GM11168 (cell line): ENCODE measurements at regions not wholly inside any gene's neighbourhood (a gene's known extent, or its start where the extent isn't known, plus 50 kb on each side); places are given as distances from the start of the nearest gene placed in this dataset.

Experiments
- in situ Hi-C: fragments of 300-500 bp; cut with MboI; formaldehyde crosslinking; loops from one replicate; pipeline ENCODE4 v1.12.0; 2022; ENCODE audit warnings: low sequenced_read_pairs; ENCODE audit not compliant: unreplicated experiment

DNA sequence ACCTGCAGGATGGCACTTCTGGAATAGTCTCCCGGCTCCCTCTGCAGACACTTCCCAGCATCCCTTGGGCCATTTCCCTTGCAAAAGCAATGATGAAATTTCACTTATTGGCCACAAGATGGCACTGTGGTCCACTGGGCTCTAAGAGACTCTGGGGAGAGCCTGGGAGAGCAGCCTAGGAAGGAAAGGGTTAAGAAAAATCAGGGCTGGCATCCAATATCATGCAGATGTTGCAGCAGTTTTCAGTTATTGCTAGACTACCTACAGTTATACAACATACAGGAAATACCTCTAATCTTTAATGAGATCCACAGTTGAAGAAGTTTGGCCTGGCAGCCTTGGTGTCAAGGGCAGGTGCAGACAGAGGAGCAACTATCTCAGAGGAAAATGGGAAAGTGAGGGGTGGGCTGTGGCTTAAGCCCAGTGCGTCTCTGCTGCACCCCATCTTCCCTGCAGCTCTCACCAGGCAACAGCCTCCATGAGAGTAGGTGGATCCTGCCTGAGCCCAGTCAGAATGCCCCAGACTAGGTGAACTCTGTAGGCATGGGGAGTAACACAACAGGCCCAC lies 100.2 kb upstream of the PRSS58 start:
- in situ Hi-C loops, result no loop called here

DNA sequence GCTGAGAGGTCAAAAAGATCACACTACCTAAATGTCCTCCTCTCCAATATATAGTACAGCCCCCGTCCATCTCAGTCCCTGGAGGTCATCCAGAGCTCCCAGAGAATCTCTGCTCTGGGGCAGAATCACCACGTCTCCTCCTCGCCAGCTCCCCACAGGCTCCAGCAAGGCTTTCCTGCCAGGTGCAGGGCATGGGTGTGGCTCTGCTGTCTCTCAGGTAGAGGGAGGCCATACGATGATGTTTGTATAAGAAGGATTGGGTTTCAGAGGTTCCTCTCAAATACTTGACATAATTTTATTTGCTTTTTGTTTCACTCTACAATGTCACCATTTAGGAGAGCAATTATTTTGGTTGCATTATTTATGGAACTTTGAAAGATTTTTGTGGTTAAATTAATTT lies 98.3 kb upstream of the PRSS58 start:
- in situ Hi-C loops, result no loop called here

DNA sequence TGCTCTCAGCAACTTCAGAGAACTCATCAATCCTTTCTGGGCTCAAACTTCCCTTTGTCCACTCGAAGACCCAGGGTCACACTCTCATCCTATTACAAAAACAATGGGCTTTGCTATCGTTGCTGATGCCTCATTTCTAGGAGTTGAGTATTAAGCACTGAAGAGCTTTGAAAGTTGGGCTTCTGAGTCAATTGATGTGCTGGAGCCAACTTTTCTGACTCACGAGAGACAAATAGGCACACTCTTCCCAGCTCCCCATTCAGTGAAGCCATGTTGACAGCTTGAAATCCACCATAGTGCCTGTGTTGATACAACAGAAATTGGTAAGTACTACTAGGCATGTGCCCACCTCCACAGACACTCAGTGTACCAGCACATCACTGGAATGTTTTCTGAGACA lies 97.5 kb upstream of the PRSS58 start:
- in situ Hi-C loops, result no loop called here

DNA sequence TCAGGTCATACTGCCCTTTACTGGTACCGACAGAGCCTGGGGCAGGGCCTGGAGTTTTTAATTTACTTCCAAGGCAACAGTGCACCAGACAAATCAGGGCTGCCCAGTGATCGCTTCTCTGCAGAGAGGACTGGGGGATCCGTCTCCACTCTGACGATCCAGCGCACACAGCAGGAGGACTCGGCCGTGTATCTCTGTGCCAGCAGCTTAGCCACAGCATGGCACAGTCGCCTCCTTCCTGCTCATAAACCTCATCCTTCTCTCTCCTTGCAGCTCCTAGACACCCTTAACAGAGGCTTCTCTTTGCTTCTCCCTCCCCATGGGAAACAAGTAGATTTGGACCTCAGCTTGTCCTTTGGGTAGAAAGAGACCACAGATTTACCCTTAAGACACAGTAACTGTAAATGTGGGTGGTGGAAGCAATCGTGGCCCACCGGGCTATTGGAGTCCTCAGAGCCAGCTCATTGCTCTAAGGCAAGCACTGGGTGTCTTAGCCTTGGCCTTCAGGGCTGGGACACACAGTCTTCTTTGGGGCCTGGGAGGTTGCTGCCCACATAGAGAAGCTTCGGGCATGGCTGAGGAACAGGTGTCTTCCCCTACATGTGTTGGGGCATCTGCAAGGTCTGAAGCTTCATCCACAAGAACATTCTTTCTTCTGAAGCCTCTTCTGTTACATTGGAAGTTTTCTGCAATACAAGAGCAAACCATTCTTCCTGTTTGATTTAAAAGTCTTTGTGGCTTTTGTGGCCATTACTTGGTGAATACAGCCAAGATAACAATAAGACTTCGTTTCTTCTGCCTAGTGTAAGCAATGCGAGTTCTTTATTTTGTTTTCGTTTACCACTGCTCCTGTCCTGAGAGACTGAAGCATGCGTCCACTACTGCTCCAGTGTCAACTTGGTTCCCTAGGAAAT lies 95.5 kb upstream of the PRSS58 start:
- in situ Hi-C loops, result no loop called here

DNA sequence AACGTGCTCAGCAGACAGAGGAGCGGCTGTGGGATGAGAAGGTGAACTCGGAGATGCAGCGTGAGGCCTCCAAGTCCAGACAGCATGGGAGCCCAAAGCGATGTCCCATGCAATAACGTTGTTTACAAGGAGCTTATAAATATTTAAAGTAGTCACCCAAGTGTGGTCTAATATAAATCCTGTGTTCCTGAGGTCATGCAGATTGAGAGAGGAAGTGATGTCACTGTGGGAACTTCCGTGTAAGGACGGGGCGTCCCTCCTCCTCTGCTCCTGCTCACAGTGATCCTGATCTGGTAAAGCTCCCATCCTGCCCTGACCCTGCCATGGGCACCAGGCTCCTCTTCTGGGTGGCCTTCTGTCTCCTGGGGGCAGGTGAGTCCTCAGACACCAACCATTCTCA lies 94.7 kb upstream of the PRSS58 start:
- in situ Hi-C loops, result no loop called here

DNA sequence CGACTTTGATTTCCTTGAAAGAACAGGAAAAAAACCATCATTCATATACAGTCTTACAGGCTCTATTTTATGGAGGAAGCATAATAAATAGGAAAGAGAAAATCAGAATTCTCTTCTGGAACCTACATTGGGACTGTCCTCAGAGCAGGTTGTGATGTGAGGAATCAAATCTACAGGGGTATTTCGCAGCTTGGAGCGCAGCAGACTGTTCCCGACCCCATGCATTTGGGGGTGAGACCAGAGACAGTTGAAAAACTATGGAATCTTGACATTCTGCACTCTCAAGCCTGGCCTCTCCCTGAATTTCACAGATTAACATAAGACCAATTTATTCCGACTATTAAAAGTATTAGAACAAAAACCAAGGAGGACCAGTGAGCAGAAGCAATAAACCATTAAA lies 93.3 kb upstream of the PRSS58 start:
- in situ Hi-C loops, result no loop called here

DNA sequence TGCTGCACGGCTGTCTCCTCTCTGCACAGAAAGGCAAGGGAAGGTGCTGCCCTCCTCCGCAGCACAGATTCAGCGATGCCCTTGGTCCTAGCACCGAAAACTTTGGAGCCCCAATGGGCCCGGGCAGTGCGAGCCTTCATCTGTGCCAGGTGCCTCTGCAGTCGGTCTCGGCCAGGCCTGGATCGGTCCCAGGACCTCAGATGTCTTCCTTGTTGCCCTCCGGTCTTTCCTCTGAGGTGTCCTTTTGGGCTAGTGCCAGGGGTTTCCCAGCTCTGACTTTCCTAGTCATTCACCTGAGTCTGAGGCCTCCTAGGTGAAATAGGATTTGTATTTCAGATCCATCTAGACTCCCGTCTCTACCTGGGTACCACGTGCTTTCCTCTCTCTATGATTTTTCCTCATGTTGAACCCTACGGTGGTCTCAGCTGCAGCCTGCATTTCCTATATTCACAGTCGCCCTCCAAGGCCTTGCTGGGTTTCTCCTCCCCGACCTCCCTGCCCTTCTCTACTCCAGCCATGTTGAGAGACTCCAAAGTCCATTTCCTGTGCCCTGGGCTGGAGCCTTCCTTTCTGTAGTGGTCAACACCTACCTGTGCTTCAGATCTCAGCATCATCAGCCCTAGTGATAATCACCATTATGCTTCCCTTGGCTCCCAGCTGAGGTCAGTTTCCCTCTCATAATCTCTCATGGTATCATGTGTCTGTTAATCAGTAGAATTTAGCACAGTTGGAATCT lies 92.0 kb upstream of the PRSS58 start:
- in situ Hi-C loops, result no loop called here

DNA sequence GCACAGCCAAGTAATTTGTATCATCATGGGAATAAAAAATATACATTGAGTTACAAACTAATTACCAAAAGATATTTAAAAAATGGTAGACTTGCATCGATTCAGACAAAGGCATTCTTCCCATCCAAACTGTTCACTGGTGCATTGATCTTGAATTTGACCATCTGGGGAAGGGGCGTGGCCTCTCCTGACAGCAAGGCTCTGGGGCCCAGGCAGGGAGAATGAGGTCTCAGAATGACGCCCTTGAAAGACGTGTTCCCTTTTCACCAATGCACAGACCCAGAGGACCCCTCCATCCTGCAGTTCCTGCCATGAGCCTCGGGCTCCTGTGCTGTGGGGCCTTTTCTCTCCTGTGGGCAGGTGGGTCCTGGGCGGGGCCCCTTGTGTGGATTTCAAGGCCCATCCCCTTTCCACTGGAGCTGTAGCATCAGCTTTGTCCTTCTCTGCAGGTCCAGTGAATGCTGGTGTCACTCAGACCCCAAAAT lies 91.1 kb upstream of the PRSS58 start:
- in situ Hi-C loops, result no loop called here

DNA sequence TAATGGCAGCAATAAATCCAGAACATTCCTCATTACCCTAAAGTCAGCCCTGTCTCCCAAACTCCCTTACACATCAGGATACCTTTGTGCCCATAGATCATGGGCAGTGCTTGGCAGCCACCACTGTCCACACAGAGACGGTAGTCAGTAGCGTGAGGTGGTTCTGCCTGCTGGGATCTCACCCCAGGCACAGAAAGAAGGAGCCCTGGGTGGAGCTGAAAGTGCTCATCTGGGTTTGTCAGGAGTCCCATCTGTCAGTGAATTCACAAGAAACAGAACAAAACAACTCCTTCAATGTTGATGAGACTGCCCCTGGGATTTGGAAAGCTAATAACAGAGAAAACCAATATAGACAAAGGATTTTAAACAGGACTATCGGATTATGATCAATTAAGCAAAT lies 90.2 kb upstream of the PRSS58 start:
- in situ Hi-C loops, result no loop called here

DNA sequence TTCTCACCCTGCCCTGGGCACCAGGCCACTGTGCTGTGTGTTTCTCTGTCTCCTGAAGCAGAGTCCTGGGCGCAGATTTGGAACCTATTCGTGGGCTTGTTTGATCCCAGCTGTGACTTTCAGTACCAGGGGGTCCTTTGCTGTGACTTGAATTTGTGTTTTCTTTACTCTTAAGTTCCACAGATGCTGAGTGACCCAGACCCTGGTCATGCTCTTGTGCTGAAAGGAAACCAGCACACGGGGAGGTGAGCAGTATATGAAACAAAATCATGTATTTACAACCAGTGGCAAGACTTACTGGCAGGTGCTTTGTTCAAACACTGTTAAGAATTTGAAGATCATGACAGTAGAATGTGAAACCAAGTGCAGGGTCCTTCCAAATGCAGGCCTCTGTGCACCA lies 89.2 kb upstream of the PRSS58 start:
- in situ Hi-C loops, result no loop called here

DNA sequence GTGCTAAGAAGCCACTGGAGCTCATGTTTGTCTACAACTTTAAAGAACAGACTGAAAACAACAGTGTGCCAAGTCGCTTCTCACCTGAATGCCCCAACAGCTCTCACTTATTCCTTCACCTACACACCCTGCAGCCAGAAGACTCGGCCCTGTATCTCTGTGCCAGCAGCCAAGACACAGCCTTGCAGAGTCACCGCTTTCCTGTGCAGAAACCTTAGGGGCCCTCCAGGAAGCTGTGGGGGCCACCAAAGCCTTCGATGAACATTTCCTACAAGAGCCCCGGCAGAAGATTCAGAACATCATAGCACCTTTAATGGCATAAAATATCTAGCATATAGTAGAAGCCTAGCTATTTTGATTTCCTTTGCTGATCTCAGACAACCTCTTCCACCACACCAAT lies 88.0 kb upstream of the PRSS58 start:
- in situ Hi-C loops, result no loop called here

DNA sequence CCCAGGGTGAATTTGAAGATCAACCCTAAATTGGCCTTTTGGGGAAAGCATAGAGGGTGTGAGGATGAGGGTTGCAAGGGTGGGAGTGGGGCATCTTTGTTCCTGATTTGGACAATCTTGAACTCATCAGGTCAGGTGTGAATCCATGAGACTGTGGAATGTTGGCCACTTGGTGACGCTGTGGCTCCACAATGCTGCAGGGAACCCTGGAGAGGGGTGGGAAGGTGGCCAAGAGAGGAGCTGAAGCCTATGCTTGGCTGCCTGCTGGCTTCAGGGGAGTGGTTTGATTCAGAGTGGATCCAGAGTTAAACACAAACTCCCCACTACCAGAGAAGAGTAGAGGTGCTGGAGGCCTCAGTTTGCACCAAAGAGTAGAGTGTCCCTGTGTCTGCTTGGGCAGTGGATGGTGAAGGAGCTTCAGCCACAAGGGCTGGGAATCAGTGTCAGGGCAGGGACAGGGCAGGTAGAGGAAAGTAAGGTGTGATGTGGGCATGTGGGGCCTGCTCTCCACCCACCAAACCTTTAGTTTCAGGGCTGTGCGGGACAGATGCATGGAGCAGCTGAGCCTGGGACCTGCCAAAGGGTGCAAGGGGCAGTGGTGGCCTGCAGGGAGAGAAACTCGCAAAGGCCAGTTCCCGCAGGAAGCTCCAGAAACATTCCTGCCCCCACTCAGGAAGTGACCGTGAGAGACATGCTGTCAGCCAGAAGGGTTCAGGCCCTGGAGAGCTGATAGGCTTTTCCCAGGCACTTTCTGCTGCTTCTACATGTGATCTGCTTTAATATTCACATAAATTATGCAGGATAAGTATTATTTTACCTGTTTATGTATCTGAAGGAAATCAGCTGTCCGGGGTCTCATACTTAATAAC lies 81.0 kb upstream of the PRSS58 start:
- in situ Hi-C loops, result no loop called here

DNA sequence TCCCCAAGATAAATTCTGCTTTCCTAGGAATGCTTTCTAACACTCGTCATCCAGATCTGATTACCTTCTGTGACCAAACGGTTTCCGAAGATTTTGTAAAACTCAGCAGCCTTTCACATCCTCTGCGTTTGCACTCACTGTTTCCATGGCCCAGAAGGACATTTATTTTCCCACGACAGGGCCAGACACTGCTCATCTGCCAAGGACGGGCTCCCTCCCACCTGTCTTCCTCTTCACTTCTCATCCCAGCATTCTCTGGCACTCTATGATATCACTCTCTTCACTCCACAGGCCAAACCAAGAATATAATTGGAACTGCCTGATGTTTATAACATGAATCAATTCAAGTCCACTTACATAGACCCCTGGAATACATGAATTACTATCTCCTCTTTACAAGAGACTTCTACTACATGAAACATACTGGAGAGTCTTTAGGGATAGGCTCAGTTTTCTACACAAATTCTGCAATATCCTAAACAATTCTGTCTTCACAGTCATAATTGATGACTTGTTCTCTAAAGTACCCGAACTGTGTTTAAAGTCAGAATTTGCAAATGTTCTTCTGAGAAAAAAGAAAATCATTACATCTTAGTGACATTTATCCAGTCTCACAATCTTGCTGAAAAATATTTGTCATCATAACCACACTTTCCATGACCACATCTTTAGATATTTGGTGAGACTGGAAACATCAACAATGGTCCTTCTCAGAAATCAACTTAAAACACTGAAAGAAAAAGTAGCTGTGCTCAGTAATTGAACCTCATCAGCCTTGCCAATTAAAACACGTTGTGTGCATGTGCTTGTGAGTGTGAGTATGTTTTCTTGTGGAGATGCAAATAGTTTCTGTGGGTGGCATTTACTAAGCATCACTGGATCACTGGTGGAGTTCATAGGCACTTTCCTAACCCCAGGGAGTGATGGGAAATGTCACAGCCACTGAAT lies 79.5 kb upstream of the PRSS58 start:
- in situ Hi-C loops, result no loop called here

DNA sequence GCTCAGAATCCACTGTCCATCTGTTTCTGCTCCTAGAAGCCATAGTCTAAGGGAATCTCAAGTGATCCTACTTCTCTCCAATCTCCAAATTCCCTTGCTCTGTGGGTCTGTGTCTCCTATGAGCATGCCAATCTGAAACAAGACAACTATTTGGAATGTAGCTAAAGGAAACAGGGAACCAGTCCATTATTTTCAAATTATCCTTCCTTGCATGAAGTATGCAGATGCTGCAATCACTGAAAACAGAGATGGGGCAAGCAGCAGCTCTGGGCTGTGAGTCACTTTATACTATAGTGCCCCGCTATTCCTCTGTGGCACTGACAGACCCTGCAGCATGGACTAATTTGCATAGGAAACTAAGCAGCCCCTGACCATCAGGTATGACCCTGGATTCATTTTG lies 76.9 kb upstream of the PRSS58 start:
- in situ Hi-C loops, result no loop called here

DNA sequence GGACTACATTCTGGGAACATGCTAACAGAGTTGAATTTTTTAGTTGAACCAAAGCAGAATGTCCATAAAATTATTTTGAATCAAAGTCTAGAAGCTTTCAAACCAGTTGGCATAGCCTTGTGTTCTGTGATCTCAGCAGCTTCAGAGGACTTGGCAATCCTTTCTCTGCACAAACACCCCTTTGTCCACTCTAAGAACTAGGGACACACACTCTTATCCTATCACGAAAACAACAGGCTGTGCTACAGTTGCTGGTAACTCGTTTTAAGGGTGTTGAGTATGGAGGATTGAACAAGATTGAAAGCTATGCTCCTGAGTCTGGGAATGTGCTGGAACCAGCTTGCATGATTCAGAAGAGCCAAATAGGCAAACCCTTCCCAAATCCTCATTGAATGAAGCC lies 76.4 kb upstream of the PRSS58 start:
- in situ Hi-C loops, result no loop called here

DNA sequence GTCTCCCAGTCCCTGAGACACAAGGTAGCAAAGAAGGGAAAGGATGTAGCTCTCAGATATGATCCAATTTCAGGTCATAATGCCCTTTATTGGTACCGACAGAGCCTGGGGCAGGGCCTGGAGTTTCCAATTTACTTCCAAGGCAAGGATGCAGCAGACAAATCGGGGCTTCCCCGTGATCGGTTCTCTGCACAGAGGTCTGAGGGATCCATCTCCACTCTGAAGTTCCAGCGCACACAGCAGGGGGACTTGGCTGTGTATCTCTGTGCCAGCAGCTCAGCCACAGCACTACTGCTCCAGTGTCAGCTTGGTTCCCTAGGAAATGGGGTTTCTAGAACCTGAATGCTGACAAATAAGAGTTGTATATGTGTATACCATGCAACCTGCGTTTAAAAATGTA lies 74.6 kb upstream of the PRSS58 start:
- in situ Hi-C loops, result no loop called here

DNA sequence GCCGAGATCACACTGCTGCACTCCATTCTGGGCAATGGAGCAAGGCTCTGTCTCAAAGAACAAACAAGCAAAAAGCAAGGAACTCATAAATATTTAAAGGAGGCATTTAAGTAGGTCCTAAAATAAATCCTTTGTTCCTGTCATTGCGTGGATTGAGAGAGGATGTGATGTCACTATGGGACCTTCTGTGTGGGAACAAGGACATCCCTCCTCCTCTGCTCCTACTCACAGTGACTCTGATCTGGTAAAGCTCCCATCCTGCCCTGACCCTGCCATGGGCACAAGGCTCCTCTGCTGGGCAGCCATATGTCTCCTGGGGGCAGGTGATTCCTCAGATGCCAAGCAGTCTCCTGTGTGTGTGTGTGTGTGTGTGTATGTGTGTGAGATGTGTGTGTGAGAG lies 74.1 kb upstream of the PRSS58 start:
- in situ Hi-C loops, result no loop called here

DNA sequence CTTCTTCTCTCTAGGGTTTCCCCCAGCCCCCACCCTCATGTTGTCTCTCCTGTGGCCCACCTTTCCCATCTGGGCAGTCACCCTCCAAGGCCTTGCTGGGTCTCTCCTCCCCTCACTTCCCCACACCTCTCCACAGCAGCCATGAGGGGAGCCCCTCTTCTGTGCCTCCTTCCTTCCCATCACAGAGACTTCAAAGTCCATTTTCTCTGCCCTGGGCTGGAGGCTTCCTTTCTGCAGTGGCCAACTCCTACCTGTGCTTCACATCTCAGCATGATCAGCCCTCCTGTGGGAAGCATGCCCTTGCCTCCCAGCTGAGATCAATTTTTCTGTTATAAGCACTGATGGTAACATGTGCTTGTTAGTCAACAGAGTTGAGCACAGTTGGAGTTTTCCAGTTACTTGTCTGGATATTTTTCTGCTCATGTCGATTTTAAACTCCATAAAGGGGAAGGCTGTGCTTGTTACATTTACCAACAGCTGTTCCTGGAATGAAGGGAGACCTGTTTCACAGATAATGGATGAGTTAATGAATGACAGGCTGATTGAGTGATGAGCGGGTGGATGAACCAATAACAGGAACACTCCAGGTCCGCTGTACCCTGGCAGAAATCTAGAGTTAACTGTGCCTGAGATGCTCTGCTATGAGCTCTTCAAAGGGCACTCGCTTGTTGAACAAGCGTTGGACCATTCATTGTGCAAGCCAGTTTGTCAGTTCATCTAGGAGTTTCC lies 71.4 kb upstream of the PRSS58 start:
- in situ Hi-C loops, result no loop called here

DNA sequence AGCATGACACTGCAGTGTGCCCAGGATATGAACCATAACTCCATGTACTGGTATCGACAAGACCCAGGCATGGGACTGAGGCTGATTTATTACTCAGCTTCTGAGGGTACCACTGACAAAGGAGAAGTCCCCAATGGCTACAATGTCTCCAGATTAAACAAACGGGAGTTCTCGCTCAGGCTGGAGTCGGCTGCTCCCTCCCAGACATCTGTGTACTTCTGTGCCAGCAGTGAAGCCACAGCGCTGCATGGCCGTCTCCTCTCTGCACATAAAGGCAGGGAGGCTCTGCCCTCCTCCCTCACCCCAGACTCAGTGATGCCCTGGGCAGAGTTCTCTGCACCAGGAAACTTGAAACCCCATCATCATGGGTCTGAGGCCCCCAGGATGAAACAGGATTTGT lies 70.7 kb upstream of the PRSS58 start:
- in situ Hi-C loops, result no loop called here
